ENCODE measurements at regions not wholly inside any gene's neighbourhood (a gene's known extent, or its start where the extent isn't known, plus 50 kb on each side); places are given as distances from the start of the nearest gene placed in this dataset.

GRCh38 chr12:64931321-64931720, 106.9 kb downstream of the TBC1D30 start:
- no peak for DNase-seq

- DNase-seq, result no peak
Observed at GRCh38 chr12:64931981-64932380, 107.5 kb downstream of the TBC1D30 start.

GRCh38 chr12:64933791-64934190, 109.3 kb downstream of the TBC1D30 start:
- no peak for DNase-seq

- DNase-seq, result no peak
Observed at GRCh38 chr12:64937452-64937851, 113.0 kb downstream of the TBC1D30 start.

GRCh38 chr12:64938179-64938578, 113.7 kb downstream of the TBC1D30 start:
- no peak for DNase-seq

DNA sequence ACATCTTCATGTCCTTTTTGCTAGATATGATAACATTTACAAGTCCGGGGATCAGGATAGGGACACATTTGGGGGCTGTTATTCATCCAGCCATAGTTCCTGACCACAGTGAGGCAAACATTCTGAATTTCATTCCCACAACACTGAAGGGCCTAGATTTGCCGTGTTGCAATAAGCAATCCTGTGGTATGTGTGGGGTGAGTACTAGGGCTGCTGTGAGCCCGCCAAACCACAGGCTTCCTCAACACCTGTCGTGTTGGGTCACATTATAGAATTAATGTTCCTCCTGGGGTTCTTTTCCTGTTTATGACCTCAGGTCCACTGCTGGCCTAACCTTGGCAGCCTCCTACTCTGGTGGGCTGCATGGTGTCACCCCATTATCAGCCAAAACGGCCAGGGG, 119.2 kb downstream of the TBC1D30 start:
- no peak for DNase-seq

GRCh38 chr12:64944966-64945365, 120.5 kb downstream of the TBC1D30 start:
- DNase-seq, result no peak

- DNase-seq, result peak; percentile 78
Observed at GRCh38 chr12:64946132-64946829, 121.8 kb downstream of the TBC1D30 start.

- DNase-seq, result no peak
Observed at GRCh38 chr12:64950711-64951298, 126.4 kb downstream of the TBC1D30 start.

- no peak for DNase-seq
Observed at GRCh38 chr12:64951944-64952343, 127.5 kb downstream of the TBC1D30 start.

GRCh38 chr12:64955746-64956145, 131.3 kb downstream of the TBC1D30 start:
- DNase-seq, result no peak

DNA sequence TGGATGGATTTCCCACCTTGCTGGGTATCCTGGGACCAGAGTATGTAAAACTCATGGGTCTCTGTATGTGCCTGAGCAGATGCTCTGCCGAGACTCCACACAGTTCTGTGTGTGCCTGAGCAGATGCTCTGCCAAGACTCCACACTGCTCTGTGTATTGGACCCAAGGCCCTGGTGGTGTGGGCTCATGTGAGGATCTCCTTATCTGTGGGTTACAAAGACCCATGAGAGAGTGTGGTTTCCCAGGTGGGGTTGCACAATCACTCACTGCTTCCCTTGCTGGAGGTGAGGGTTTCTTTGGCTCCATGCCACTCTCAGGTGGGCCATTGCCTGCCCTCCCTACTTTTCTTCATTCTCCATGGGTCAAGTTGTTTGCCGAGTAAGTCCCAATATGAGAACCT, 141.5 kb downstream of the TBC1D30 start:
- no peak for DNase-seq

DNA sequence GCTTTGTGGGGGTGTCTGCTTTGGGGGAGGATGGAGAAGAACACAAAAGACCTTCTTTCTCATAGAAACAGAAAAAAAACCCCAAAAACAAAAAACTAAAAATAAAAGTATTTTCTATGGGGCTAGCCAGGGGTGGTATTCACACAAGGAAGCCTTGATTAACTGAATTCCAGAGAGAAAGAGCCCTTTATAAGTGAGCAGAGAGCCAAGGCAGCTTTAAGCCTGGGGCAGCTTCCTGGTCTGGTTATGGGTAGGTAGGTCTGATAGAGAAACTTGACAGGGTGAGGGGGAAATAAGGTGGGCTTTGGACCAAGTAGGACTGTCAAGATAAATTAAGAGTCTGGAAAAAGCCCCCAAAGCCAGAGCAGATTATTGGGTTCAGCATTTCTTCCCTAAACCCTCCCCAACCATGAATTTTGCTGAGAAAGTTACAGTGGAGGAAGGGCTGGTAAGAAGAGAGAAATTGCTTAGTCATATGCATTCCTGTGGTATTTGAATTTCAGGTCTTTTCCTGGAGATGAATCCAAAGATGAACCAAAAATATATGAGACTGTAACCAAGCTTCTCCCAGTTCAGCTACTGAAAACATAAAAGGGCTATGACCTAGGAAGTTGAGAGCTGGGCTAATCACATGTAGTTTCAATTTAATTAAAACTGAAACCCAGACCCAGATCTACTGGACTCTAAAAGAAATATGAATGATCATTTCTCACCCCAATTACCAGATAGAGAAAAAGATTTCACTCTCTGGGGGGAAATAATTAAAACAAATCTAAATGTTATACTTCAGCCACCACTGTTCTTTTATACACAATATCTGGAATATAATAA, 144.8 kb downstream of the TBC1D30 start:
- DNase-seq, result no peak

DNA sequence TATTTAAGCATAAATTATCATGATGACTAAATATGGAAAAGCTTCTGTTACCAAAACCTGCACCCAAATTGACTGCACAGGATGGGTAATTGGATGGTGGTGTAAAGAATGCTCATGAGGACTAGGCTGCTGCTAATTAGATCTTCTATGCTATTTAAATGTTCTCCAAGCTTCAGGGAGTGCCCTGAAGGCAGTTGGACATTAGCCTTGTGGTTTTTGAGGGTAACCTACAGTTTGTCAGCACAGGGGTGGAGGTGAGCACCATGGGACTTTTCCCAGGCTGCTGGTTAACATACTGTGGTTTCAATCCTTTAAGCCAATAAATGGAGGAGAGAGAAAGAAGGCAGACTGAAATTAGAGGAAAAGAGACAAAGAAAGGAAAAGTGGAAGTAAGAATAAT, 145.0 kb downstream of the WIF1 start:
- no peak for DNase-seq

GRCh38 chr12:64983771-64984278, 137.3 kb downstream of the WIF1 start:
- DNase-seq, result no peak

- no peak for DNase-seq
Observed at GRCh38 chr12:64991121-64991611, 129.9 kb downstream of the WIF1 start.

DNA sequence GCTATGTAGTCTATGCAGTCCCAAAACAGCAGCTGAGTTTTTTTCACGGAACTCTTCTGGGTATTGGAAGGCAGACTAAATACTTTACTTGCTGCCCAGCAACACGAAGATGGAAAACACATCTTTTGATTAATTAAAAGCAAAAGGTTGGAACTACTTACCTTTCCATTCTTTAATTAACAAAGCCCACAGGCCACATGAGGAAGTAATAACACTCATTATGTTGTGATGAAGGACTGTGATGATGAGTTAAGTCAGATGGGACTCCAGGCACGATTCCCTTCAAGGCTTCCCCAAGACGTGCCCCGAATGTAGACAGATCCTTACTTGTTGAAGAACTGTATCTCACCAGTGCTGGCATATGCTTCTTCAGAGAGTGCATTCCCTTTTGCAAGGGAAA, 129.0 kb downstream of the WIF1 start:
- no peak for DNase-seq

DNA sequence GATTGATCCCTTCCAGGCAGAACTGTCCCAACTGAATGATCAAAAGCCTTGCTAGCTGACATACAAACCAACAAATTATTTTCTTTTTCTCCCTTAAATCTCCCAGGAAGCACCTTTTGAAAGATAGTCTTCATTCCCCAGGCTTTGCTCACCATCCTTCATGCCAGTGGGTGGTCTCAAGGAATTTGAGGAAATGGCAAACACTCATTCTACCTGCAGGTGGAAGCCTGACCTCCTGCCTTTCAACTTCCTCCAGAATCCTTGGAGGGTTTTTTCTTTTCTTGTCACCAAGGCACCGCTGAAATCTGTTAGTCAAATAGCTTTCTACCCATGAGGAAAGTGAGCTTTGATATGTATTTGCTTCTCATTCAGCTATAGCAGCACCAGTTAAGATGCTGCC, 128.5 kb downstream of the WIF1 start:
- no peak for DNase-seq

DNA sequence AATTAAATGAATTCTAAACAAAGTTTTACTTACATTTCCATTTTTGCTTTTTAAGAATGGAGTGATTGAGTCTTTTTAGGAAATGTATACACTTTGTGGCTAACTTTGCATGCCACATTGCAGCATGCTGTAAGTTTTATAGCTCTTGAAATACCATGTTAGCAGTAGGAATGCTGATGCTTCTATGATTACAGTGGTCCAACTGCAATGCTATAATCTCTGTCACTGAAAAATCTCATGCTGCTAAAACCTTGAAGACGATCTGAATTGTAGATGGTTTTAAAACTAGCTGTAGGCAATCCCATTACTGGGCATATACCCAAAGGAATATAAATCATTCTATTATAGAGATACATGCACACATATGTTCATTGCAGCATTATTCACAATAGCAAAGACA, 127.6 kb downstream of the WIF1 start:
- DNase-seq, result no peak

DNA sequence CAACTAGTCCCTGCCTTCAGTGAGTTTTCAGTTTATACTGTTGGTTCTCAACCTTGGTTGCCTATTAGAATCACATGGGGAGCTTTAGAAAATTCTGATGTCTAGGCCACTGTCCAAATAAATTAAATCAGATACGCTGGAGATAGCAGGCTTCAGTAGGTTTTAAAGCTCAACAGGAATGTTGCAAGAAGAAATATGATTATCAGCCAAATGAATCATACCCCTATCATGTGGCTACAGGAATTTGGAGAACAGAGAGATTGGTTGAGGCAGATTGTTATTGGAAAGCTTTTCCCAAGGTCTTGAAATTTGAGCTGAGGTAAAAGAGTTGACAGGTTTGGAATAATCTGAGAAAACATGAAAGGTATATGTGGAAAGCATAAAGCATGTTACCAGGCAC, 125.3 kb downstream of the WIF1 start:
- no peak for DNase-seq

GRCh38 chr12:64997858-64998257, 123.2 kb downstream of the WIF1 start:
- no peak for DNase-seq

- no peak for DNase-seq
Observed at GRCh38 chr12:64998371-64999147, 122.5 kb downstream of the WIF1 start.

DNA sequence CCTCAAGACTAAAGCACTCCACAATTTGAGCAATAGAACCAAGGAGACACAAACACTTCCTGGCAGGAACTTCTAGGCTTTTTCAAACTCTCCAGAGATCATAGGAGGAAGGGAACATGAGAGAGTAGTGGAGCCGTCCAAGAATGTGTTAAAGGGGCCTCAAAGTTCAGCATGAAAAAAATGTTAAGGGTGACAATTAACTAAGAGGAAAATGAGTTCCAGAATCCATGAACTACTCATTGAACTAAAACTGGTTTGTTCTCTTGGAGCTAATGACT, 122.0 kb downstream of the WIF1 start:
- no peak for DNase-seq
